CD4-positive, alpha-beta T cell treated with Interleukin-4 for 1 hour (primary cell): ENCODE measurements at regions not wholly inside any gene's neighbourhood (a gene's known extent, or its start where the extent isn't known, plus 50 kb on each side); places are given as distances from the start of the nearest gene placed in this dataset.
A peak's percentile ranks its signal among the peaks of the same experiment; 100 is the strongest.
"Not testable (repeated sequence)": the region's sequence is repeated elsewhere in the genome, so short reads cannot be mapped to it uniquely, and the experiment has no call there.

ENCODE experiments used
- DNase-seq, 2 donors: peaks; one replicate each; pipeline ENCODE4 v3.0.0-alpha.2; 2020 to 2022

- no peak for DNase-seq
Observed at GRCh38 chr5:102666164-102666946, 88.8 kb upstream of the PAM start.

GRCh38 chr5:102668220-102668932, 86.7 kb upstream of the PAM start:
- DNase-seq, result no peak

- DNase-seq, result no peak
Observed at GRCh38 chr5:102670224-102670836, 84.8 kb upstream of the PAM start.

GRCh38 chr5:102671033-102671734, 83.9 kb upstream of the PAM start:
- DNase-seq, result not testable (repeated sequence)

- DNase-seq, result no peak
Observed at GRCh38 chr5:102678267-102679058, 76.6 kb upstream of the PAM start.

GRCh38 chr5:102681403-102681983, 73.6 kb upstream of the PAM start:
- DNase-seq, result peak; percentile 44 to 64

GRCh38 chr5:102682101-102682647, 72.9 kb upstream of the PAM start:
- no peak for DNase-seq

- not testable (repeated sequence) for DNase-seq
Observed at GRCh38 chr5:102688076-102688475, 67.0 kb upstream of the PAM start.

GRCh38 chr5:102688581-102689342, 66.3 kb upstream of the PAM start:
- DNase-seq, result not testable (repeated sequence)

- DNase-seq, result no peak
Observed at GRCh38 chr5:102690910-102691309, 64.2 kb upstream of the PAM start.

- no peak for DNase-seq
Observed at GRCh38 chr5:102691434-102691833, 63.7 kb upstream of the PAM start.

- no peak for DNase-seq
Observed at GRCh38 chr5:102700120-102700831, 54.8 kb upstream of the PAM start.

- no peak for DNase-seq
Observed at GRCh38 chr5:102700916-102701315, 54.2 kb upstream of the PAM start.

GRCh38 chr5:102701748-102702147, 53.4 kb upstream of the PAM start:
- DNase-seq, result no peak
